Mesenchymal stem cell (in vitro differentiated cells and primary cell): ENCODE measurements at regions not wholly inside any gene's neighbourhood (a gene's known extent, or its start where the extent isn't known, plus 50 kb on each side); places are given as distances from the start of the nearest gene placed in this dataset.

Experiments
- DNase-seq: peaks from one replicate; pipeline ENCODE4 v3.0.0-alpha.2; 2013
- H2AFZ ChIP-seq: one replicate; pipeline ENCODE4 v1.6.1; 2013; ENCODE audit warnings: low read depth, mild to moderate bottlenecking, control low read depth, inconsistent platforms, low read length, moderate library complexity
- H2AK5ac ChIP-seq: 2 replicates; pipeline ENCODE4 v1.6.1; 2013; ENCODE audit warnings: low read length, moderate library complexity, mild to moderate bottlenecking, inconsistent platforms; ENCODE audit not compliant: severe bottlenecking
- H2BK120ac ChIP-seq: one replicate; pipeline ENCODE4 v1.6.1; 2013; ENCODE audit warnings: low read depth, mild to moderate bottlenecking, inconsistent platforms, low read length, moderate library complexity
- H2BK12ac ChIP-seq, 2 experiments: one replicate each; pipeline ENCODE4 v1.6.1; 2013; ENCODE audit warnings: inconsistent platforms in 2 of 2, low read length in 2 of 2, mild to moderate bottlenecking in 2 of 2, moderate library complexity in 2 of 2, control low read depth in 1 of 2
- H2BK15ac ChIP-seq: one replicate; pipeline ENCODE4 v1.6.1; 2013; ENCODE audit warnings: mild to moderate bottlenecking, low read depth, inconsistent platforms; ENCODE audit not compliant: poor library complexity, severe bottlenecking
- H2BK5ac ChIP-seq: 2 replicates; pipeline ENCODE4 v1.6.1; 2013; ENCODE audit warnings: low read depth, mild to moderate bottlenecking, low read length, control low read depth, inconsistent platforms; ENCODE audit not compliant: poor library complexity, severe bottlenecking
- H3K14ac ChIP-seq, 2 experiments: one replicate each; pipeline ENCODE4 v1.6.1; 2013; ENCODE audit warnings: inconsistent platforms in 2 of 2, low read length in 2 of 2, control low read depth in 1 of 2, mild to moderate bottlenecking in 1 of 2, moderate library complexity in 1 of 2
- H3K18ac ChIP-seq, 2 experiments: one replicate each; pipeline ENCODE4 v1.6.1; 2013; ENCODE audit warnings: inconsistent platforms in 2 of 2, low read length in 2 of 2, control low read depth in 1 of 2, low read depth in 1 of 2, mild to moderate bottlenecking in 1 of 2
- H3K23ac ChIP-seq, 2 experiments: one replicate each; pipeline ENCODE4 v1.6.1; 2013; ENCODE audit warnings: inconsistent platforms in 2 of 2, low read length in 2 of 2, mild to moderate bottlenecking in 2 of 2, moderate library complexity in 2 of 2, control low read depth in 1 of 2
- H3K27ac ChIP-seq: 2 replicates; pipeline ENCODE4 v1.5.1; 2013; ENCODE audit warnings: mild to moderate bottlenecking, moderate library complexity, low read length, control low read depth, inconsistent platforms; ENCODE audit not compliant: poor library complexity, severe bottlenecking
- H3K27me3 ChIP-seq, 2 experiments: 2 replicates each; pipeline versions ENCODE4 v1.6.1 to v1.7.0; 2013; ENCODE audit warnings: low read length in 2 of 2, mild to moderate bottlenecking in 2 of 2, moderate library complexity in 2 of 2, control low read depth in 1 of 2, inconsistent platforms in 1 of 2; ENCODE audit not compliant: control insufficient read depth in 1 of 2, insufficient read depth in 1 of 2
- H3K36me3 ChIP-seq, 2 experiments: 2 replicates each; pipeline versions ENCODE4 v1.6.1 to v1.7.0; 2013; ENCODE audit warnings: low read length in 2 of 2, control low read depth in 1 of 2, inconsistent platforms in 1 of 2, low read depth in 1 of 2, mild to moderate bottlenecking in 1 of 2; ENCODE audit not compliant: insufficient read depth in 2 of 2, control insufficient read depth in 1 of 2
- H3K4ac ChIP-seq, 2 experiments: one replicate each; pipeline ENCODE4 v1.6.1; 2013; ENCODE audit warnings: inconsistent platforms in 2 of 2, low read length in 2 of 2, mild to moderate bottlenecking in 2 of 2, moderate library complexity in 2 of 2, control low read depth in 1 of 2, low read depth in 1 of 2
- H3K4me1 ChIP-seq: 2 replicates; pipeline ENCODE4 v1.6.1; 2013; ENCODE audit warnings: low read depth, low read length, control low read depth; ENCODE audit not compliant: control insufficient read depth, insufficient read depth
- H3K4me2 ChIP-seq: 2 replicates; pipeline ENCODE4 v1.6.1; 2013; ENCODE audit warnings: low read length, mild to moderate bottlenecking, inconsistent platforms; ENCODE audit not compliant: poor library complexity, severe bottlenecking
- H3K4me3 ChIP-seq, 2 experiments: 2 replicates each; pipeline versions ENCODE4 v1.5.1 to v1.7.0; 2013; ENCODE audit warnings: low read length in 2 of 2, mild to moderate bottlenecking in 2 of 2, control low read depth in 1 of 2, low read depth in 1 of 2; ENCODE audit not compliant: insufficient read depth in 1 of 2
- H3K79me1 ChIP-seq: replicated peaks from 2 replicates; pipeline ENCODE4 v1.6.1; 2013; ENCODE audit warnings: mild to moderate bottlenecking, control low read depth, low read length, inconsistent platforms; ENCODE audit not compliant: poor library complexity, severe bottlenecking
- H3K9ac ChIP-seq: 2 replicates; pipeline ENCODE4 v1.7.0; 2013; ENCODE audit warnings: mild to moderate bottlenecking, low read length, moderate library complexity
- H3K9me3 ChIP-seq: 2 replicates; pipeline ENCODE4 v1.7.0; 2013; ENCODE audit warnings: mild to moderate bottlenecking, low read length; ENCODE audit not compliant: control insufficient read depth
- H4K8ac ChIP-seq: one replicate; pipeline ENCODE4 v1.6.1; 2013; ENCODE audit warnings: inconsistent platforms, mild to moderate bottlenecking, low read length, moderate library complexity
- H4K91ac ChIP-seq: one replicate; pipeline ENCODE4 v1.6.1; 2013; ENCODE audit warnings: mild to moderate bottlenecking, low read length, inconsistent platforms
- WGBS: methylation state at CpG from one replicate; pipeline ENCODE4 v1.1.7; 2013; ENCODE audit warnings: mixed read lengths; 5-methylcytosine and 5-hydroxymethylcytosine counted together

DNA sequence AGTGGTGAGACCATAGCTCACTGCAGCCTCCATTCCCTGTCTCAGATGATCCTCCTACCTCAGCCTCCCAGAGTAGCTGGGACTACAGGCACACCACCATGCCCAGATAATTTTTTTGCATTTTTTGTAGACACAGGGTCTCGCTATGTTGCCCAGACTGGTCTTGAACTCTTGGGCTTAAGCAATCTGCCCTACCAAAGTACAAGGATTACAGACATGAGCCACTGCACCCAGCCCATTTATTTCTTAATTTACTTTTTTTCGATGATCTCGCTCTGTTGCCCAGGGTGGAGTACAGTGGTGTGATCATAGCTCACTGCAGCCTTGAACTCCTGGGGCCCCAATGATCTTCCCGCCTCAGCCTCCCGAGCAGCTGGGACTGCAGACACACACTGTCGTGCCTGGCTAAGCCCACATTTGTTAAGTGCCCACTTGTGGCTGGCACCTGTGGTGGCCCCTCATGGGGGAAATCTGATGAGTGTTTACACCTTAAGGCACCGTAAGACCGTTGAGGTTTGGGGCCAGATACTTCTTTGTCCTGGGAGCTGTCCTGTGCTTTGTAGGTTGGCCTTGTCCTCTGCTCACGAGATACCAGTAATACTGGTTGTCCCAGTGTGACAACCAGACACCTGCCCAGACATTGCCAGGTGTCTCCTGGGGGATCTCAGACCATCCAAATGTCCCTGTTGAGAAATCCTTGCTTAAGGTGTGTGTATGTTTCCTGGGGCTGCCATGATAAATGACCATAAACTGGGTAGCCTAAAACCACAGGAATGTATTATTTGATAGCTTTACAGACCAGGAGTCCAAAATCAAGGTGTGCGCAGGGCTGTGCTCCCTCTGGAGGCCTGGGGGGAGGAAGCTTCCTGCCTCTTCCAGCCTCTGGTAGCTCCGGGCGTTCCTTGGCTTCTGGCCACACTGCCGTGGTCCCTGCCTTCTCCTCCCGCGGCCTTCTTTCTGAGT, 141.4 kb upstream of the GSE1 start:
- no peak overlapping the region for H2BK120ac ChIP-seq
- H2BK5ac ChIP-seq, result no peak overlapping the region
- no peak overlapping the region for H3K4ac ChIP-seq
- H3K4me3 ChIP-seq, result no peak overlapping the region
- peaks cover 19% of the 10 kb centered on the region for H3K79me1 ChIP-seq
- peaks cover 0 to 11% of the 10 kb centered on the region in 2 experiments for H3K36me3 ChIP-seq
- H3K9me3 ChIP-seq, result no peaks in the 10 kb centered on the region
- H2BK15ac ChIP-seq, result no peak overlapping the region
- H4K8ac ChIP-seq, result no peak overlapping the region
- no peak overlapping the region for H3K14ac ChIP-seq
- peaks cover 18% of the 10 kb centered on the region for H3K4me1 ChIP-seq
- no peak overlapping the region for H3K9ac ChIP-seq
- peak overlapping the region; percentile 35 for H4K91ac ChIP-seq
- DNase-seq, result no peak
- WGBS, result 89% methylated on average over 15 of the region's 15 CpGs
- H2AK5ac ChIP-seq, result no peak overlapping the region
- H2AFZ ChIP-seq, result no peak overlapping the region
- H3K27ac ChIP-seq, result no peak overlapping the region
- H3K18ac ChIP-seq, result no peak overlapping the region
- no peak overlapping the region for H3K23ac ChIP-seq
- no peak overlapping the region for H3K4me2 ChIP-seq
- H3K27me3 ChIP-seq, result peaks cover 0 to 34% of the 10 kb centered on the region in 2 experiments
- no peak overlapping the region for H2BK12ac ChIP-seq

DNA sequence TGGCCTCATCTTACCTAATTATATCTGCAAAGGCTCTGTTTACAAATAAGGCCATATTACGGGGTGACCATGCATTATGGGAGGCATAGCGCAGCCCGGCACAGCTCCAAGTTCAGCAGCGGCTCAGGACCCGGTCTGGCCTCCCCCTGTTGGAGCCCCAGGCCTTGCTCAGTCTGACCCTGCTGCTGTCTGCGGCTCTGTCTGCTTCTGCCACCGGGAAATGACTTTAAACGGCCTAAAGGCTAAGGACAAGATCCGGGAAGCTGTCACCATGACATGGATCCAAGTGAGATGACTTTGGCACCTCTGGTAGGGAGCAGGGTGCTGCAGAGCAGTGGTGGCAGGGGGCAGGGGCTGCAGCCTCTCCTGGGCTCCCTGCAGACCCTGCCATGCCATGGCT, 140.6 kb upstream of the GSE1 start:
- Histone ChIP-seq H3K4ac (no peak overlapping the region), H2BK15ac (no peak overlapping the region), H3K4me3 (no peak overlapping the region), H4K8ac (no peak overlapping the region), H3K79me1 (peaks cover 17% of the 10 kb centered on the region), H2AFZ (no peak overlapping the region), H3K4me1 (peaks cover 20% of the 10 kb centered on the region), H2BK12ac (peak overlapping the region in 1 of 2 experiments; percentile 6), H2BK120ac (no peak overlapping the region), H3K23ac (no peak overlapping the region), H2BK5ac (no peak overlapping the region), H3K27ac (no peak overlapping the region), H3K27me3 (peaks cover 0 to 34% of the 10 kb centered on the region in 2 experiments), H3K4me2 (no peak overlapping the region), H3K18ac (peak overlapping the region in 1 of 2 experiments; percentile 28), H3K9me3 (no peaks in the 10 kb centered on the region), H3K36me3 (peaks cover 0 to 11% of the 10 kb centered on the region in 2 experiments), H3K14ac (peak overlapping the region in 1 of 2 experiments; percentile 78), H3K9ac (no peak overlapping the region), H4K91ac (no peak overlapping the region), H2AK5ac (no peak overlapping the region)
- 71% methylated on average over 9 of the region's 9 CpGs for WGBS
- DNase-seq, result no peak

GRCh38 chr16:85473323-85473722, 139.8 kb upstream of the GSE1 start:
- Histone ChIP-seq H2BK5ac (no peak overlapping the region), H3K23ac (no peak overlapping the region), H3K4me3 (no peak overlapping the region), H3K79me1 (peaks cover 16% of the 10 kb centered on the region), H4K8ac (no peak overlapping the region), H4K91ac (peak overlapping the region; percentile 7), H3K4me2 (no peak overlapping the region), H2AK5ac (no peak overlapping the region), H3K18ac (peak overlapping the region in 1 of 2 experiments; percentile 6), H3K27me3 (peaks cover 0 to 34% of the 10 kb centered on the region in 2 experiments), H3K4me1 (peaks cover 23% of the 10 kb centered on the region), H2BK15ac (no peak overlapping the region), H2AFZ (no peak overlapping the region), H3K27ac (no peak overlapping the region), H2BK12ac (no peak overlapping the region), H3K9me3 (no peaks in the 10 kb centered on the region), H3K4ac (no peak overlapping the region), H3K14ac (peak overlapping the region in 1 of 2 experiments; percentile 78), H3K36me3 (peaks cover 0 to 11% of the 10 kb centered on the region in 2 experiments), H2BK120ac (no peak overlapping the region), H3K9ac (no peak overlapping the region)
- no peak for DNase-seq
- 57% methylated on average over 8 of the region's 8 CpGs for WGBS

DNA sequence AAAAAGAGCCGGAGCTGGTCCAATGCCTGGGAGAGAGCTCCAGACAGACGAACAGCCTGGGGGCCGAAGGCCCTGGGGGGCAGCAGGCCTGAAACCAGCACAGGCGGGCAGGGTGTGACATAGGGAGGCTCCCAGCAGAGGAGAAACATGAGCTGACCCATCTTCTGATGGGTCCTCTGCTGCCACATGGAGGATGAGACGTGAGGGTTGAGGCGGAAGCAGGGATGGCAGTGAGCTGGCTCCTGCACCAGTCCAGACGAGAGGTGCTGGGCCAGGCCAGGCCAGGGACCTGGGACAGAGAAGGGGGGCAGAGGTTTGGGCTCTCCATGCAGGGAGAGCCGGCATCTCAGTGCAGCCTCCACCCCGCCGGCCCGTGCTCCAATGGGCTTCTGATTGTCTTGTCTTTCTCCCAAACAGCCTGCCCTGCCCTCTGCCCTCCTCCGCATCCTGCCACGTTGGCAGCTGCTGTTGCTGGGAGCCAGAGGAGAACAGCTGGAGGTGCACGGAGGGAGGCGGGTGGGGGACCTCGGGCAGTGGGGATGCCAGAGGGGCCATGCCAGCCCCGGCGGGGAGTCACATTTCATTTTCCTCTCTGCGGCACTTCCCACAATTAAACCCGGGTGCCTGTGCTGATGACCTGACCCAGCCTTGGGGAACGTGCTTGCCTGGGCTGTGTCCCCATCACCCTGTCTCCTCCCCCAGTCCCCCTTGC, 139.1 kb upstream of the GSE1 start:
- peak overlapping the region; percentile 12 for H2BK15ac ChIP-seq
- peak overlapping the region in 1 of 2 experiments; percentile 2 for H3K18ac ChIP-seq
- no peak overlapping the region for H2AK5ac ChIP-seq
- peaks cover 23% of the 10 kb centered on the region for H3K4me1 ChIP-seq
- peak overlapping the region in 1 of 2 experiments; percentile 50 for H2BK12ac ChIP-seq
- no peak overlapping the region for H3K23ac ChIP-seq
- no peak overlapping the region for H3K14ac ChIP-seq
- H3K9me3 ChIP-seq, result no peaks in the 10 kb centered on the region
- H2AFZ ChIP-seq, result no peak overlapping the region
- no peak overlapping the region for H4K8ac ChIP-seq
- H3K4ac ChIP-seq, result peak overlapping the region in 1 of 2 experiments; percentile 2
- H2BK120ac ChIP-seq, result peak overlapping the region; percentile 61
- H2BK5ac ChIP-seq, result no peak overlapping the region
- peak overlapping the region; percentile 43 for H4K91ac ChIP-seq
- WGBS, result 56% methylated on average over 21 of the region's 21 CpGs
- no peak overlapping the region for H3K9ac ChIP-seq
- no peak overlapping the region for H3K27ac ChIP-seq
- no peak overlapping the region for H3K4me3 ChIP-seq
- no peak for DNase-seq
- peaks cover 0 to 11% of the 10 kb centered on the region in 2 experiments for H3K36me3 ChIP-seq
- peaks cover 0 to 34% of the 10 kb centered on the region in 2 experiments for H3K27me3 ChIP-seq
- H3K4me2 ChIP-seq, result no peak overlapping the region
- peaks cover 16% of the 10 kb centered on the region for H3K79me1 ChIP-seq
